Natural killer cell (primary cell): ENCODE measurements at regions not wholly inside any gene's neighbourhood (a gene's known extent, or its start where the extent isn't known, plus 50 kb on each side); places are given as distances from the start of the nearest gene placed in this dataset.

Experiments
- ATAC-seq, 3 donors: fragments of 150-1000 bp in 2 of 3; fragments of 200-7000 bp in 1 of 3; cut with Tn5 transposase; 1 replicate in 1 of 3; 2 replicates in 2 of 3; pipeline ENCODE4 v1.10.0; 2021; ENCODE audit warnings: mild to moderate bottlenecking in 2 of 3, moderate library complexity in 2 of 3
- DNase-seq, 2 donors: peaks; one replicate each; pipeline versions ENCODE4 v3.0.0 to v3.0.0-alpha.2; 2013 to 2021; ENCODE audit warnings: mixed read lengths in 1 of 2
- H3K27ac ChIP-seq: one replicate; pipeline ENCODE4 v1.5.1; 2013; ENCODE audit warnings: mild to moderate bottlenecking, low read length
- H3K27me3 ChIP-seq: one replicate; pipeline ENCODE4 v1.6.1; 2013; ENCODE audit warnings: low read length; ENCODE audit not compliant: control insufficient read depth, insufficient read depth
- H3K36me3 ChIP-seq: one replicate; pipeline ENCODE4 v1.6.1; 2013; ENCODE audit warnings: low read length; ENCODE audit not compliant: control insufficient read depth, insufficient read depth
- H3K4me1 ChIP-seq: one replicate; pipeline ENCODE4 v1.6.1; 2013; ENCODE audit warnings: low read length; ENCODE audit not compliant: control insufficient read depth, insufficient read depth
- H3K4me3 ChIP-seq: one replicate; pipeline ENCODE4 v1.5.1; 2013; ENCODE audit warnings: low read length
- H3K9me3 ChIP-seq: one replicate; pipeline ENCODE4 v1.6.1; 2013; ENCODE audit warnings: low read length; ENCODE audit not compliant: control insufficient read depth, insufficient read depth
- H3K27ac Mint-ChIP-seq, 2 donors: one replicate each; pipeline ENCODE4 v1.8.0; 2022; ENCODE audit warnings: mild to moderate bottlenecking in 2 of 2, mixed read lengths in 2 of 2, moderate library complexity in 1 of 2
- H3K27me3 Mint-ChIP-seq, 2 donors: one replicate each; pipeline ENCODE4 v1.8.0; 2022; ENCODE audit warnings: low read depth in 2 of 2, mixed read lengths in 2 of 2
- H3K36me3 Mint-ChIP-seq: one replicate; pipeline ENCODE4 v1.8.0; 2022; ENCODE audit warnings: mixed read lengths
- H3K4me1 Mint-ChIP-seq, 2 donors: one replicate each; pipeline ENCODE4 v1.8.0; 2022; ENCODE audit warnings: mixed read lengths in 2 of 2
- H3K4me3 Mint-ChIP-seq: one replicate; pipeline ENCODE4 v1.8.0; 2022; ENCODE audit warnings: mild to moderate bottlenecking, moderate library complexity, mixed read lengths
- H3K9me3 Mint-ChIP-seq, 2 donors: one replicate each; pipeline ENCODE4 v1.8.0; 2022; ENCODE audit warnings: mixed read lengths in 2 of 2
- CTCF ChIP-seq: fragments of 200-600 bp; IDR thresholded peaks from one replicate; pipeline ENCODE4 v1.8.0; 2022; ENCODE audit warnings: antibody characterized with exemption
- WGBS: methylation state at CpG from one replicate; pipeline ENCODE4 v1.1.7; 2013; ENCODE audit warnings: missing lambda C conversion rate; ENCODE audit not compliant: insufficient coverage; 5-methylcytosine and 5-hydroxymethylcytosine counted together
- intact Hi-C: fragments of 100-400 bp; cut with micrococcal nuclease; formaldehyde crosslinking; loops from one replicate; pipeline ENCODE4 v1.14.2; 2022

- Mint-ChIP-seq H3K27me3 (no peaks in the 10 kb centered on the region), H3K9me3 (peaks cover 16 to 17% of the 10 kb centered on the region in 2 donors), H3K36me3 (no peaks in the 10 kb centered on the region), H3K27ac (no peak overlapping the region), H3K4me1 (no peaks in the 10 kb centered on the region), H3K4me3 (no peak overlapping the region)
- no peak overlapping the region for H3K27ac ChIP-seq
- no peak overlapping the region for H3K4me3 ChIP-seq
- no peak for TF ChIP-seq CTCF
- ATAC-seq (no peak), DNase-seq (no peak)
- 48% methylated on average over 5 of the region's 5 CpGs for WGBS
- intact Hi-C loops: no loop called here
- H3K27me3 ChIP-seq: no peaks in the 10 kb centered on the region
- H3K9me3 ChIP-seq: peaks cover 3% of the 10 kb centered on the region
- no peaks in the 10 kb centered on the region for H3K36me3 ChIP-seq
- H3K4me1 ChIP-seq: no peaks in the 10 kb centered on the region
Observed at GRCh38 chr2:5074733-5075132, 617.5 kb upstream of the SOX11 start.

GRCh38 chr2:5076599-5076998 is 615.6 kb upstream of the SOX11 start:
- Histone ChIP-seq H3K27ac (no peak overlapping the region), H3K4me1 (no peaks in the 10 kb centered on the region), H3K36me3 (no peaks in the 10 kb centered on the region), H3K27me3 (no peaks in the 10 kb centered on the region), H3K4me3 (no peak overlapping the region), H3K9me3 (no peaks in the 10 kb centered on the region)
- H3K36me3 Mint-ChIP-seq: no peaks in the 10 kb centered on the region
- no peak for TF ChIP-seq CTCF
- DNase-seq (no peak), ATAC-seq (no peak)
- WGBS: 77% methylated on average over 3 of the region's 3 CpGs
- H3K27ac Mint-ChIP-seq: no peak overlapping the region
- intact Hi-C loops: no loop called here
- H3K27me3 Mint-ChIP-seq: no peaks in the 10 kb centered on the region
- H3K4me3 Mint-ChIP-seq: no peak overlapping the region
- no peaks in the 10 kb centered on the region for H3K4me1 Mint-ChIP-seq
- H3K9me3 Mint-ChIP-seq: peaks cover 19 to 20% of the 10 kb centered on the region in 2 donors

GRCh38 chr2:5077479-5078089 is 614.6 kb upstream of the SOX11 start:
- intact Hi-C loops: no loop called here
- Histone ChIP-seq H3K4me3 (no peak overlapping the region), H3K27ac (no peak overlapping the region), H3K27me3 (no peaks in the 10 kb centered on the region), H3K4me1 (no peaks in the 10 kb centered on the region), H3K36me3 (no peaks in the 10 kb centered on the region), H3K9me3 (no peaks in the 10 kb centered on the region)
- no peak overlapping the region for H3K27ac Mint-ChIP-seq
- no peak overlapping the region for H3K4me3 Mint-ChIP-seq
- H3K9me3 Mint-ChIP-seq: peaks cover 14 to 16% of the 10 kb centered on the region in 2 donors
- H3K27me3 Mint-ChIP-seq: no peaks in the 10 kb centered on the region
- DNase-seq (no peak), ATAC-seq (no peak)
- H3K4me1 Mint-ChIP-seq: no peaks in the 10 kb centered on the region
- 59% methylated on average over 4 of the region's 4 CpGs for WGBS
- TF ChIP-seq CTCF: no peak
- no peaks in the 10 kb centered on the region for H3K36me3 Mint-ChIP-seq

- Mint-ChIP-seq H3K27ac (no peak overlapping the region), H3K27me3 (no peaks in the 10 kb centered on the region), H3K9me3 (peaks cover 12% of the 10 kb centered on the region in 2 donors), H3K4me3 (no peak overlapping the region), H3K36me3 (no peaks in the 10 kb centered on the region), H3K4me1 (no peaks in the 10 kb centered on the region)
- H3K27ac ChIP-seq: no peak overlapping the region
- WGBS: 70% methylated on average over 2 of the region's 3 CpGs
- H3K9me3 ChIP-seq: peaks cover 4% of the 10 kb centered on the region
- no peaks in the 10 kb centered on the region for H3K4me1 ChIP-seq
- intact Hi-C loops: no loop called here
- ATAC-seq (no peak), DNase-seq (no peak)
- H3K4me3 ChIP-seq: no peak overlapping the region
- H3K27me3 ChIP-seq: no peaks in the 10 kb centered on the region
- TF ChIP-seq CTCF: no peak
- no peaks in the 10 kb centered on the region for H3K36me3 ChIP-seq
Observed at GRCh38 chr2:5083402-5083801, 608.8 kb upstream of the SOX11 start.
